ENCODE measurements at regions not wholly inside any gene's neighbourhood (a gene's known extent, or its start where the extent isn't known, plus 50 kb on each side); places are given as distances from the start of the nearest gene placed in this dataset.

- H3K4me3 Mint-ChIP-seq (ENCODE audit: unreplicated experiment) = no peak overlapping the region
- H3K36me3 Mint-ChIP-seq (ENCODE audit: unreplicated experiment) = no peaks in the 10 kb centered on the region
- no peaks in the 10 kb centered on the region for H3K4me1 Mint-ChIP-seq (ENCODE audit: low read depth, unreplicated experiment)
- DNase-seq = no peak
- H3K27me3 Mint-ChIP-seq (ENCODE audit: unreplicated experiment) = no peaks in the 10 kb centered on the region
- H3K27ac Mint-ChIP-seq (ENCODE audit: unreplicated experiment) = no peak overlapping the region
- no peaks in the 10 kb centered on the region for H3K9me3 Mint-ChIP-seq (ENCODE audit: unreplicated experiment)
- no peak for TF ChIP-seq CTCF (IDR thresholded peaks at IDR 0.05; ENCODE audit: partially characterized antibody, unreplicated experiment)
Measured at GRCh38 chr9:31168161-31168560, 1216.3 kb upstream of the ACO1 start.

- Mint-ChIP-seq H3K27ac (ENCODE audit: unreplicated experiment) (no peak overlapping the region), H3K9me3 (ENCODE audit: unreplicated experiment) (no peaks in the 10 kb centered on the region), H3K36me3 (ENCODE audit: unreplicated experiment) (no peaks in the 10 kb centered on the region), H3K27me3 (ENCODE audit: unreplicated experiment) (no peaks in the 10 kb centered on the region), H3K4me3 (ENCODE audit: unreplicated experiment) (no peak overlapping the region), H3K4me1 (ENCODE audit: low read depth, unreplicated experiment) (no peaks in the 10 kb centered on the region)
- DNase-seq = no peak
- no peak for TF ChIP-seq CTCF (IDR thresholded peaks at IDR 0.05; ENCODE audit: partially characterized antibody, unreplicated experiment)
Measured at GRCh38 chr9:31174681-31175080, 1209.8 kb upstream of the ACO1 start.

GRCh38 chr9:31183866-31184265 is 1200.6 kb upstream of the ACO1 start:
- Mint-ChIP-seq H3K27ac (ENCODE audit: unreplicated experiment) (no peak overlapping the region), H3K4me3 (ENCODE audit: unreplicated experiment) (no peak overlapping the region), H3K27me3 (ENCODE audit: unreplicated experiment) (no peaks in the 10 kb centered on the region), H3K36me3 (ENCODE audit: unreplicated experiment) (no peaks in the 10 kb centered on the region), H3K4me1 (ENCODE audit: low read depth, unreplicated experiment) (no peaks in the 10 kb centered on the region), H3K9me3 (ENCODE audit: unreplicated experiment) (no peaks in the 10 kb centered on the region)
- no peak for DNase-seq
- no peak for TF ChIP-seq CTCF (IDR thresholded peaks at IDR 0.05; ENCODE audit: partially characterized antibody, unreplicated experiment)

- no peak for DNase-seq
- Mint-ChIP-seq H3K9me3 (ENCODE audit: unreplicated experiment) (no peaks in the 10 kb centered on the region), H3K27me3 (ENCODE audit: unreplicated experiment) (no peaks in the 10 kb centered on the region), H3K4me1 (ENCODE audit: low read depth, unreplicated experiment) (no peaks in the 10 kb centered on the region), H3K36me3 (ENCODE audit: unreplicated experiment) (no peaks in the 10 kb centered on the region), H3K4me3 (ENCODE audit: unreplicated experiment) (no peak overlapping the region), H3K27ac (ENCODE audit: unreplicated experiment) (no peak overlapping the region)
- no peak for TF ChIP-seq CTCF (IDR thresholded peaks at IDR 0.05; ENCODE audit: partially characterized antibody, unreplicated experiment)
Measured at GRCh38 chr9:31185831-31186230, 1198.6 kb upstream of the ACO1 start.

GRCh38 chr9:31188496-31188895 is 1195.9 kb upstream of the ACO1 start:
- Mint-ChIP-seq H3K27me3 (ENCODE audit: unreplicated experiment) (no peaks in the 10 kb centered on the region), H3K4me3 (ENCODE audit: unreplicated experiment) (no peak overlapping the region), H3K36me3 (ENCODE audit: unreplicated experiment) (no peaks in the 10 kb centered on the region), H3K4me1 (ENCODE audit: low read depth, unreplicated experiment) (no peaks in the 10 kb centered on the region), H3K27ac (ENCODE audit: unreplicated experiment) (no peak overlapping the region), H3K9me3 (ENCODE audit: unreplicated experiment) (no peaks in the 10 kb centered on the region)
- TF ChIP-seq CTCF (IDR thresholded peaks at IDR 0.05; ENCODE audit: partially characterized antibody, unreplicated experiment) = no peak
- DNase-seq = no peak
